ENCODE measurements at regions not wholly inside any gene's neighbourhood (a gene's known extent, or its start where the extent isn't known, plus 50 kb on each side); places are given as distances from the start of the nearest gene placed in this dataset.

DNA sequence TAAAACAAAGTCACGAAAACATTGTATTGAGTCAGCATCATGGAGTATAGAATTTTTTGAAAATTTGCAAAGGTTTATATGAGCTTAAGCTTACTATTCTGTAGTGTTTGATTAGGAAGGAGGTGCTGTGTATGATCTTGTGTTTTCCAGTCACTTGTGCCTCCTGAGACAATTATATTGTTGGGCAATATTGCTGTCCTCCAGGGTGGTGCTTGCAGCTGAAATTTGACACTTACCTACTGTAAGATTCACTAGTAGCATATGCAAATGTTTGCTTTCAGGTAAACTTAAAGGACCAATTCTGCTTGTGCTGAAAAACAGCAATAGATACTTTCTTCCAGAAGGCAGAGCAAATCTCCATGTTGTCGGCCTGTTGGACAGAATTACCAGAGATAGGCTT is 268.0 kb downstream of the TGFB2 start:
- H3K27ac ChIP-seq, result no peak overlapping the region
- no peaks in the 10 kb centered on the region for H3K4me1 ChIP-seq (ENCODE audit: low read depth, poor library complexity, severe bottlenecking)
- no peaks in the 10 kb centered on the region for H3K79me2 ChIP-seq (ENCODE audit: insufficient read depth, low read depth)
- TF ChIP-seq, protein P1, sequence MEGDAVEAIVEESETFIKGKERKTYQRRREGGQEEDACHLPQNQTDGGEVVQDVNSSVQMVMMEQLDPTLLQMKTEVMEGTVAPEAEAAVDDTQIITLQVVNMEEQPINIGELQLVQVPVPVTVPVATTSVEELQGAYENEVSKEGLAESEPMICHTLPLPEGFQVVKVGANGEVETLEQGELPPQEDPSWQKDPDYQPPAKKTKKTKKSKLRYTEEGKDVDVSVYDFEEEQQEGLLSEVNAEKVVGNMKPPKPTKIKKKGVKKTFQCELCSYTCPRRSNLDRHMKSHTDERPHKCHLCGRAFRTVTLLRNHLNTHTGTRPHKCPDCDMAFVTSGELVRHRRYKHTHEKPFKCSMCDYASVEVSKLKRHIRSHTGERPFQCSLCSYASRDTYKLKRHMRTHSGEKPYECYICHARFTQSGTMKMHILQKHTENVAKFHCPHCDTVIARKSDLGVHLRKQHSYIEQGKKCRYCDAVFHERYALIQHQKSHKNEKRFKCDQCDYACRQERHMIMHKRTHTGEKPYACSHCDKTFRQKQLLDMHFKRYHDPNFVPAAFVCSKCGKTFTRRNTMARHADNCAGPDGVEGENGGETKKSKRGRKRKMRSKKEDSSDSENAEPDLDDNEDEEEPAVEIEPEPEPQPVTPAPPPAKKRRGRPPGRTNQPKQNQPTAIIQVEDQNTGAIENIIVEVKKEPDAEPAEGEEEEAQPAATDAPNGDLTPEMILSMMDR (conservative IDR thresholded peaks at IDR 0.05; ENCODE audit: low read depth, low read length), result no peak
- H3K36me3 ChIP-seq (ENCODE audit: insufficient read depth), result no peaks in the 10 kb centered on the region
- H2AFZ ChIP-seq (ENCODE audit: low read depth), result no peak overlapping the region
- no peak overlapping the region for H3K9ac ChIP-seq
- no peaks in the 10 kb centered on the region for H3K27me3 ChIP-seq (ENCODE audit: insufficient read depth, low read depth)
- no peaks in the 10 kb centered on the region for H4K20me1 ChIP-seq (ENCODE audit: insufficient read depth)
- no peak overlapping the region for H3K4me3 ChIP-seq (IDR thresholded peaks at IDR 0.05; ENCODE audit: insufficient read depth, low read depth, low read length)
- no peak overlapping the region for H3K4me2 ChIP-seq

DNA sequence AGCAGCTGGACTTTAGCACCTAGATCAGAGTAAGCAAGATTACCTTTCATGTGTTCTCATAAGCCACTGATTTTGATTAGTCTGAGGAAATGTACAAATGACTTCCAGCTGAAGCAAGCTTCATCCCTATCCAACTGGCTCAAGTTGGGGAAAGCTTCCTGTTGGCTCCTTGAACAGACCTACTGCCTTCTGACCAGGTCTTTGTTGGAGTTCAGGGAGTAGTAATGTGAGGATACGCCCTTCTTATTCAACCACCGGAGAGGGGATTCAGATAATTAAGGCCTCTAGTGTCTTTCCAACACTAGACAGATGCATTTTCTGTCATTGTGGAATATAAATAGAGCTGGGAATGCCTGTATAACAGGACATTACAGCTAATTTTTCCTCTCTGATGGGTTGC is 268.9 kb downstream of the TGFB2 start:
- Histone ChIP-seq H3K27ac (no peak overlapping the region), H2AFZ (ENCODE audit: low read depth) (no peak overlapping the region), H4K20me1 (ENCODE audit: insufficient read depth) (no peaks in the 10 kb centered on the region), H3K4me1 (ENCODE audit: low read depth, poor library complexity, severe bottlenecking) (no peaks in the 10 kb centered on the region), H3K9ac (no peak overlapping the region), H3K4me2 (no peak overlapping the region), H3K79me2 (ENCODE audit: insufficient read depth, low read depth) (no peaks in the 10 kb centered on the region), H3K36me3 (ENCODE audit: insufficient read depth) (no peaks in the 10 kb centered on the region), H3K4me3 (IDR thresholded peaks at IDR 0.05; ENCODE audit: insufficient read depth, low read depth, low read length) (no peak overlapping the region), H3K27me3 (ENCODE audit: insufficient read depth, low read depth) (no peaks in the 10 kb centered on the region)
- TF ChIP-seq, protein P1 (conservative IDR thresholded peaks at IDR 0.05; ENCODE audit: low read depth, low read length), result no peak

DNA sequence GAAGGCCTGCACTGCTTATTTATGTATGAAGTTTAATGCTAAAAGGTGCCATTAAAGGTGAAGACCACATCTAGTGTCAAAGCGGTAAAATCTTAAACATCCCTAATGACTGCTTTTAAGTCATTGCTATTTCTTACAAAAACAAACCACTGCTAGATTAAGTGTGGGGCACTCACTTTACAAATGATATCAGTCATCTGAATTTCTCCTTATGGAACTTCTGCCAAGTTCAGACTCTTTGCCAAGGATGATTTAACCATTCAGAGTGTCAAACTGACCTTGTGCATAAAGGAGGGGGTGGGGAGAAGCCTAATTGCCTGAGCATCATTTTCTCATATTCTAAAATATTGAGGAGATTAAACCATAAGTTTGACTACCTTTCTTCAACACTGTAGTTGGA is 271.5 kb downstream of the TGFB2 start:
- TF ChIP-seq, protein P1 (conservative IDR thresholded peaks at IDR 0.05; ENCODE audit: low read depth, low read length), result no peak
- no peaks in the 10 kb centered on the region for H3K79me2 ChIP-seq (ENCODE audit: insufficient read depth, low read depth)
- H3K36me3 ChIP-seq (ENCODE audit: insufficient read depth), result no peaks in the 10 kb centered on the region
- no peak overlapping the region for H3K4me2 ChIP-seq
- H3K4me1 ChIP-seq (ENCODE audit: low read depth, poor library complexity, severe bottlenecking), result no peaks in the 10 kb centered on the region
- H3K27me3 ChIP-seq (ENCODE audit: insufficient read depth, low read depth), result no peaks in the 10 kb centered on the region
- H3K4me3 ChIP-seq (IDR thresholded peaks at IDR 0.05; ENCODE audit: insufficient read depth, low read depth, low read length), result no peak overlapping the region
- no peak overlapping the region for H2AFZ ChIP-seq (ENCODE audit: low read depth)
- H3K27ac ChIP-seq, result no peak overlapping the region
- H4K20me1 ChIP-seq (ENCODE audit: insufficient read depth), result no peaks in the 10 kb centered on the region
- H3K9ac ChIP-seq, result no peak overlapping the region

DNA sequence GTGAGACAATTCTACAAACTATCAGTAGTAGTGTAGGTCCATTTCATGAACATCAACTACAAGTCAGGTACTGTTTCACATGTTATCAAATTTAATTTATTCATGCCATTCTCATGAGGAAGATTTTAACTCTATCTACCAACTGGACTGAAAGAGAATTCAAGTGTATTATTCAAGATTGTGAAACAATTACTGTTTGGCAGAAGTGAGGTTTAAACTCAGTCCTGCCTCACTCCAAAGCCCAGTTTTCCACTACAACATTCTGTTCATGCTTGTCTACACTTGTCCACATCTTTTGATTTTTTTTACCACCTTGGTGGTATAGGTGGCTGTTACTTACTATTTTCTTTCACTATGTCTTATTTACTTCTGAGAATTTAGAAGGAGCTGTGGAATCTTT is 272.9 kb downstream of the TGFB2 start:
- Histone ChIP-seq H3K27ac (no peak overlapping the region), H2AFZ (ENCODE audit: low read depth) (no peak overlapping the region), H3K4me1 (ENCODE audit: low read depth, poor library complexity, severe bottlenecking) (no peaks in the 10 kb centered on the region), H3K4me2 (no peak overlapping the region), H4K20me1 (ENCODE audit: insufficient read depth) (no peaks in the 10 kb centered on the region), H3K27me3 (ENCODE audit: insufficient read depth, low read depth) (no peaks in the 10 kb centered on the region), H3K79me2 (ENCODE audit: insufficient read depth, low read depth) (no peaks in the 10 kb centered on the region), H3K36me3 (ENCODE audit: insufficient read depth) (no peaks in the 10 kb centered on the region), H3K4me3 (IDR thresholded peaks at IDR 0.05; ENCODE audit: insufficient read depth, low read depth, low read length) (no peak overlapping the region), H3K9ac (no peak overlapping the region)
- TF ChIP-seq, protein P1 (conservative IDR thresholded peaks at IDR 0.05; ENCODE audit: low read depth, low read length), result no peak

DNA sequence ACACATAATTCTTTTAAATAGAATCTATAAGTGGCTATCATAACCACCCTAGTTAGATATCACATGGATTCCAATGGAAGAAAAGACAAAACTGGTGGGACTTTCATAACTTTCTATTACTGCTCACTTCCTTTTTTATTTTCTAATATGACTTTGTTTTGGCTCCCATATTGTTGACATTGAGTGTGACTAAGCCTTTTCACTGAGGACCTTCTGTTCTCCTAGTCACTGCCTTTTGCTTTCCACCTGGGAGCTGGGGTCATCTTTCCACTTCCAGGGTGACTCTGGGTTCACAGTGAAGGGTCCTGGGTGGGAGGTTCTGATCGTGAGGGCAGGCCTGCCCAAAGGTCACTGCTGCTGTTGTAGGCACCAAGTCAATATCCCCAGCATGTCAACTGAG is 275.8 kb downstream of the TGFB2 start:
- Histone ChIP-seq H3K4me2 (no peak overlapping the region), H3K4me3 (IDR thresholded peaks at IDR 0.05; ENCODE audit: insufficient read depth, low read depth, low read length) (no peak overlapping the region), H3K9ac (no peak overlapping the region), H3K79me2 (ENCODE audit: insufficient read depth, low read depth) (no peaks in the 10 kb centered on the region), H4K20me1 (ENCODE audit: insufficient read depth) (no peaks in the 10 kb centered on the region), H3K36me3 (ENCODE audit: insufficient read depth) (no peaks in the 10 kb centered on the region), H3K27me3 (ENCODE audit: insufficient read depth, low read depth) (no peaks in the 10 kb centered on the region), H3K4me1 (ENCODE audit: low read depth, poor library complexity, severe bottlenecking) (no peaks in the 10 kb centered on the region), H3K27ac (no peak overlapping the region), H2AFZ (ENCODE audit: low read depth) (no peak overlapping the region)
- TF ChIP-seq, protein P1 (conservative IDR thresholded peaks at IDR 0.05; ENCODE audit: low read depth, low read length), result no peak

All from KMS-11 (cell line).